Trophoblast cell (in vitro differentiated cells and primary cell): ENCODE measurements at regions not wholly inside any gene's neighbourhood (a gene's known extent, or its start where the extent isn't known, plus 50 kb on each side); places are given as distances from the start of the nearest gene placed in this dataset.
"Not testable (repeated sequence)": the region's sequence is repeated elsewhere in the genome, so short reads cannot be mapped to it uniquely, and the experiment has no call there.

Source experiments
- DNase-seq, 2 donors: peaks; one replicate each; pipeline ENCODE4 v3.0.0-alpha.2; 2016
- H2AFZ ChIP-seq: 2 replicates; pipeline ENCODE4 v1.6.1; 2013; ENCODE audit warnings: low read length, moderate library complexity, mild to moderate bottlenecking; ENCODE audit not compliant: insufficient read depth, poor library complexity
- H2AK5ac ChIP-seq: 2 replicates; pipeline ENCODE4 v1.6.1; 2013; ENCODE audit warnings: mild to moderate bottlenecking, low read length
- H2BK120ac ChIP-seq: 2 replicates; pipeline ENCODE4 v1.6.1; 2013; ENCODE audit warnings: low read length, mild to moderate bottlenecking, moderate library complexity; ENCODE audit not compliant: insufficient read depth, poor library complexity
- H2BK12ac ChIP-seq: 2 replicates; pipeline ENCODE4 v1.6.1; 2013; ENCODE audit warnings: mild to moderate bottlenecking, low read length, moderate library complexity
- H2BK5ac ChIP-seq: 2 replicates; pipeline ENCODE4 v1.6.1; 2013; ENCODE audit warnings: low read length, low read depth, moderate library complexity, mild to moderate bottlenecking; ENCODE audit not compliant: poor library complexity
- H3K14ac ChIP-seq: 2 replicates; pipeline ENCODE4 v1.6.1; 2013; ENCODE audit warnings: mild to moderate bottlenecking, low read length
- H3K18ac ChIP-seq: 2 replicates; pipeline ENCODE4 v1.6.1; 2013; ENCODE audit warnings: mild to moderate bottlenecking, low read length
- H3K23ac ChIP-seq: 2 replicates; pipeline ENCODE4 v1.6.1; 2013; ENCODE audit warnings: low read length
- H3K27ac ChIP-seq: 2 replicates; pipeline ENCODE4 v1.5.1; 2013; ENCODE audit warnings: low read depth, mild to moderate bottlenecking, inconsistent platforms, low read length, moderate library complexity
- H3K27me3 ChIP-seq: 2 replicates; pipeline ENCODE4 v1.6.1; 2013; ENCODE audit warnings: inconsistent platforms, mild to moderate bottlenecking, low read length, moderate library complexity; ENCODE audit not compliant: insufficient read depth
- H3K36me3 ChIP-seq, 2 experiments: 1 replicate in 1 of 2; 2 replicates in 1 of 2; pipeline ENCODE4 v1.6.1; 2013; ENCODE audit warnings: low read length in 2 of 2, mild to moderate bottlenecking in 2 of 2, moderate library complexity in 1 of 2; ENCODE audit not compliant: insufficient read depth in 2 of 2, control insufficient read depth in 1 of 2
- H3K4ac ChIP-seq: 2 replicates; pipeline ENCODE4 v1.6.1; 2013; ENCODE audit warnings: low read depth, mild to moderate bottlenecking, low read length, moderate library complexity
- H3K4me1 ChIP-seq, 2 experiments: 1 replicate in 1 of 2; 2 replicates in 1 of 2; pipeline ENCODE4 v1.6.1; 2013; ENCODE audit warnings: low read length in 2 of 2, mild to moderate bottlenecking in 2 of 2, moderate library complexity in 1 of 2; ENCODE audit not compliant: insufficient read depth in 2 of 2, control insufficient read depth in 1 of 2
- H3K4me2 ChIP-seq: 2 replicates; pipeline ENCODE4 v1.6.1; 2013; ENCODE audit warnings: inconsistent platforms, mild to moderate bottlenecking, low read length, moderate library complexity
- H3K4me3 ChIP-seq: 2 replicates; pipeline ENCODE4 v1.5.1; 2013; ENCODE audit warnings: mild to moderate bottlenecking, low read depth, low read length, inconsistent platforms
- H3K79me1 ChIP-seq: one replicate; pipeline ENCODE4 v1.6.1; 2013; ENCODE audit warnings: low read length
- H3K79me2 ChIP-seq: 2 replicates; pipeline ENCODE4 v1.6.1; 2013; ENCODE audit warnings: low read length, mild to moderate bottlenecking; ENCODE audit not compliant: control insufficient read depth, insufficient read depth, poor library complexity
- H3K9ac ChIP-seq: 2 replicates; pipeline ENCODE4 v1.6.1; 2013; ENCODE audit warnings: mild to moderate bottlenecking, low read length
- H3K9me3 ChIP-seq: 2 replicates; pipeline ENCODE4 v1.6.1; 2013; ENCODE audit warnings: low read depth, mild to moderate bottlenecking, control low read depth, inconsistent platforms, low read length; ENCODE audit not compliant: insufficient read depth
- H4K12ac ChIP-seq: 2 replicates; pipeline ENCODE4 v1.6.1; 2013; ENCODE audit warnings: low read depth, mild to moderate bottlenecking, low read length, moderate library complexity
- H4K8ac ChIP-seq: 2 replicates; pipeline ENCODE4 v1.6.1; 2013; ENCODE audit warnings: low read depth, mild to moderate bottlenecking, low read length, moderate library complexity
- H4K91ac ChIP-seq: one replicate; pipeline ENCODE4 v1.6.1; 2013; ENCODE audit warnings: low read depth, mild to moderate bottlenecking, low read length, moderate library complexity
- WGBS: extraction: QIAGEN DNeasy Blood & Tissue Kit; methylation state at CpG from one replicate; pipeline ENCODE4 v1.1.7; 2013; ENCODE audit warnings: missing lambda C conversion rate; ENCODE audit not compliant: insufficient read length, insufficient coverage; ENCODE audit errors: extremely low coverage; 5-methylcytosine and 5-hydroxymethylcytosine counted together

GRCh38 chr2:166768393-166769123 lies 119.7 kb upstream of the XIRP2 start:
- Histone ChIP-seq H2AFZ (no peak overlapping the region), H3K23ac (no peak overlapping the region), H3K18ac (no peak overlapping the region), H3K27ac (no peak overlapping the region), H2BK120ac (no peak overlapping the region), H3K9me3 (no peaks in the 10 kb centered on the region), H3K9ac (no peak overlapping the region), H3K14ac (no peak overlapping the region), H3K79me2 (no peaks in the 10 kb centered on the region), H2AK5ac (no peak overlapping the region), H3K27me3 (no peaks in the 10 kb centered on the region), H4K91ac (no peak overlapping the region), H4K8ac (no peak overlapping the region), H3K4ac (no peak overlapping the region), H4K12ac (no peak overlapping the region), H2BK12ac (no peak overlapping the region), H2BK5ac (no peak overlapping the region), H3K4me1 (peaks cover 0 to 2% of the 10 kb centered on the region in 2 experiments), H3K79me1 (no peaks in the 10 kb centered on the region), H3K4me3 (no peak overlapping the region), H3K4me2 (no peak overlapping the region), H3K36me3 (no peaks in the 10 kb centered on the region)
- no CpG with 5 or more reads among the region's 1 CpG for WGBS
- no peak for DNase-seq

GRCh38 chr2:166766769-166767322 lies 121.4 kb upstream of the XIRP2 start:
- not testable (repeated sequence) for H2AFZ ChIP-seq, H3K23ac ChIP-seq, H3K9ac ChIP-seq, H2BK12ac ChIP-seq, H3K79me1 ChIP-seq, H3K14ac ChIP-seq, H3K4me2 ChIP-seq, H3K9me3 ChIP-seq, H3K36me3 ChIP-seq, H4K12ac ChIP-seq, H4K91ac ChIP-seq, H3K4me3 ChIP-seq, H3K18ac ChIP-seq, H2BK120ac ChIP-seq, H2AK5ac ChIP-seq, DNase-seq, H3K27me3 ChIP-seq, H4K8ac ChIP-seq, H3K79me2 ChIP-seq, H3K27ac ChIP-seq, H3K4ac ChIP-seq, H3K4me1 ChIP-seq, H2BK5ac ChIP-seq
- WGBS = no CpG with 5 or more reads among the region's 13 CpGs

- no peak for DNase-seq
- no peak overlapping the region for H2AFZ ChIP-seq
- no peaks in the 10 kb centered on the region for H3K9me3 ChIP-seq
- no peak overlapping the region for H3K4ac ChIP-seq
- H4K12ac ChIP-seq = no peak overlapping the region
- H3K4me2 ChIP-seq = no peak overlapping the region
- 100% methylated on average over 1 of the region's 6 CpGs for WGBS
- H3K36me3 ChIP-seq = no peaks in the 10 kb centered on the region
- H3K18ac ChIP-seq = no peak overlapping the region
- H2BK12ac ChIP-seq = no peak overlapping the region
- H3K27ac ChIP-seq = no peak overlapping the region
- H2BK5ac ChIP-seq = no peak overlapping the region
- no peaks in the 10 kb centered on the region for H3K79me2 ChIP-seq
- H3K27me3 ChIP-seq = no peaks in the 10 kb centered on the region
- peaks cover 0 to 2% of the 10 kb centered on the region in 2 experiments for H3K4me1 ChIP-seq
- no peak overlapping the region for H3K23ac ChIP-seq
- no peak overlapping the region for H3K4me3 ChIP-seq
- H3K14ac ChIP-seq = no peak overlapping the region
- H2AK5ac ChIP-seq = no peak overlapping the region
- no peak overlapping the region for H2BK120ac ChIP-seq
- H3K79me1 ChIP-seq = no peaks in the 10 kb centered on the region
- H4K91ac ChIP-seq = no peak overlapping the region
- H3K9ac ChIP-seq = no peak overlapping the region
- no peak overlapping the region for H4K8ac ChIP-seq
Measured at GRCh38 chr2:166766220-166766619, 122.1 kb upstream of the XIRP2 start.

- no peak for DNase-seq
- H3K14ac ChIP-seq = no peak overlapping the region
- H2BK12ac ChIP-seq = no peak overlapping the region
- no peak overlapping the region for H2AFZ ChIP-seq
- H3K36me3 ChIP-seq = no peaks in the 10 kb centered on the region
- H3K4me3 ChIP-seq = no peak overlapping the region
- peaks cover 0 to 2% of the 10 kb centered on the region in 2 experiments for H3K4me1 ChIP-seq
- no peaks in the 10 kb centered on the region for H3K79me2 ChIP-seq
- no peaks in the 10 kb centered on the region for H3K27me3 ChIP-seq
- no peak overlapping the region for H3K23ac ChIP-seq
- H4K8ac ChIP-seq = no peak overlapping the region
- WGBS = no CpG with 5 or more reads among the region's 1 CpG
- no peak overlapping the region for H3K18ac ChIP-seq
- H3K79me1 ChIP-seq = no peaks in the 10 kb centered on the region
- no peak overlapping the region for H3K4me2 ChIP-seq
- H3K4ac ChIP-seq = no peak overlapping the region
- no peak overlapping the region for H2BK5ac ChIP-seq
- no peak overlapping the region for H4K91ac ChIP-seq
- H2AK5ac ChIP-seq = no peak overlapping the region
- no peaks in the 10 kb centered on the region for H3K9me3 ChIP-seq
- no peak overlapping the region for H3K27ac ChIP-seq
- H2BK120ac ChIP-seq = no peak overlapping the region
- H4K12ac ChIP-seq = no peak overlapping the region
- no peak overlapping the region for H3K9ac ChIP-seq
Measured at GRCh38 chr2:166765141-166765540, 123.1 kb upstream of the XIRP2 start.
